IPS-NIHi7 (cell line): ENCODE measurements at regions not wholly inside any gene's neighbourhood (a gene's known extent, or its start where the extent isn't known, plus 50 kb on each side); places are given as distances from the start of the nearest gene placed in this dataset.
"Not testable (repeated sequence)": the region's sequence is repeated elsewhere in the genome, so short reads cannot be mapped to it uniquely, and the experiment has no call there.

Experiments
- DNase-seq: peaks from one replicate; pipeline ENCODE4 v3.0.0; 2012; ENCODE audit warnings: mixed read lengths; ENCODE audit errors: extremely low spot score

GRCh38 chr3:164465172-164465571 is 613.1 kb downstream of the SI start:
- DNase-seq, result no peak

- no peak for DNase-seq
These were observed 617.4 kb downstream of the SI start for GRCh38 chr3:164460851-164461250.

GRCh38 chr3:164459521-164460151 is 618.7 kb downstream of the SI start:
- DNase-seq, result no peak

- DNase-seq, result no peak
These were observed 619.3 kb downstream of the SI start for GRCh38 chr3:164458986-164459385.

- DNase-seq, result no peak
These were observed 624.6 kb downstream of the SI start for GRCh38 chr3:164453714-164454113.

GRCh38 chr3:164452707-164453106 is 625.6 kb downstream of the SI start:
- DNase-seq, result no peak

GRCh38 chr3:164451072-164451910 is 627.0 kb downstream of the SI start:
- peak; percentile 19 for DNase-seq

GRCh38 chr3:164450276-164450905 is 627.9 kb downstream of the SI start:
- no peak for DNase-seq

- DNase-seq, result no peak
These were observed 659.1 kb downstream of the SI start for GRCh38 chr3:164419220-164419619.

GRCh38 chr3:164418414-164418813 is 659.9 kb downstream of the SI start:
- no peak for DNase-seq

- no peak for DNase-seq
These were observed 660.3 kb downstream of the SI start for GRCh38 chr3:164417955-164418354.

GRCh38 chr3:164416491-164417222 is 661.6 kb downstream of the SI start:
- no peak for DNase-seq

GRCh38 chr3:164408326-164408725 is 670.0 kb downstream of the SI start:
- DNase-seq, result no peak

- no peak for DNase-seq
These were observed 671.2 kb downstream of the SI start for GRCh38 chr3:164407111-164407510.

GRCh38 chr3:164406281-164406680 is 672.0 kb downstream of the SI start:
- no peak for DNase-seq

GRCh38 chr3:164401923-164402322 is 676.4 kb downstream of the SI start:
- no peak for DNase-seq

- not testable (repeated sequence) for DNase-seq
These were observed 676.9 kb downstream of the SI start for GRCh38 chr3:164401440-164401839.

- no peak for DNase-seq
These were observed 680.8 kb downstream of the SI start for GRCh38 chr3:164397462-164397861.

- DNase-seq, result no peak
These were observed 685.1 kb downstream of the SI start for GRCh38 chr3:164393171-164393570.

GRCh38 chr3:164390046-164390445 is 688.2 kb downstream of the SI start:
- DNase-seq, result no peak

- no peak for DNase-seq
These were observed 691.1 kb downstream of the SI start for GRCh38 chr3:164387236-164387635.

GRCh38 chr3:164380156-164380555 is 698.1 kb downstream of the SI start:
- no peak for DNase-seq
